LNCAP (cell line): ENCODE measurements at regions not wholly inside any gene's neighbourhood (a gene's known extent, or its start where the extent isn't known, plus 50 kb on each side); places are given as distances from the start of the nearest gene placed in this dataset.

Experiments used
- TF ChIP-seq, protein P1 (sequence below): fragments of 450-650 bp; IDR thresholded peaks from 2 replicates; pipeline ENCODE4 v1.5.1; 2017; ENCODE audit warnings: mild to moderate bottlenecking

DNA sequence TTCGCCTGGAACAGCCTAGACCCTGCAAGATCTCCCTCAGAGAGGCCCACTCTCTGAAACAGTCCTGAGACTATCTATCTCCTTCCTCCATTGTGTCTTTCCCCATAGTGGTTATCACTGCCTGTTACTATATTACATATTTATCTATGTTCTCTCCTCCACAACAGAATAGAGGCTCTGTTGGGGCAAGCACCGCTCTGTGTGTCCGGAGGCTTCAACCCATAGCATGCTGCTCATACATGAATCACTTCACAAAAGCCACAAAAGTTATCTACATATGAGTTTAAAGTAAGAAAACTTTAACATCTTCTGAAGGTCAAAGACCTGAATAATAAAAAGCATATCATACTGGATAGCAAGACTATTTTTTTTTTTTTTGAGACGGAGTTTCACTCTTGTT lies 242.1 kb upstream of the HS6ST1 start:
- TF ChIP-seq, protein P1, sequence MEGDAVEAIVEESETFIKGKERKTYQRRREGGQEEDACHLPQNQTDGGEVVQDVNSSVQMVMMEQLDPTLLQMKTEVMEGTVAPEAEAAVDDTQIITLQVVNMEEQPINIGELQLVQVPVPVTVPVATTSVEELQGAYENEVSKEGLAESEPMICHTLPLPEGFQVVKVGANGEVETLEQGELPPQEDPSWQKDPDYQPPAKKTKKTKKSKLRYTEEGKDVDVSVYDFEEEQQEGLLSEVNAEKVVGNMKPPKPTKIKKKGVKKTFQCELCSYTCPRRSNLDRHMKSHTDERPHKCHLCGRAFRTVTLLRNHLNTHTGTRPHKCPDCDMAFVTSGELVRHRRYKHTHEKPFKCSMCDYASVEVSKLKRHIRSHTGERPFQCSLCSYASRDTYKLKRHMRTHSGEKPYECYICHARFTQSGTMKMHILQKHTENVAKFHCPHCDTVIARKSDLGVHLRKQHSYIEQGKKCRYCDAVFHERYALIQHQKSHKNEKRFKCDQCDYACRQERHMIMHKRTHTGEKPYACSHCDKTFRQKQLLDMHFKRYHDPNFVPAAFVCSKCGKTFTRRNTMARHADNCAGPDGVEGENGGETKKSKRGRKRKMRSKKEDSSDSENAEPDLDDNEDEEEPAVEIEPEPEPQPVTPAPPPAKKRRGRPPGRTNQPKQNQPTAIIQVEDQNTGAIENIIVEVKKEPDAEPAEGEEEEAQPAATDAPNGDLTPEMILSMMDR: no peak

DNA sequence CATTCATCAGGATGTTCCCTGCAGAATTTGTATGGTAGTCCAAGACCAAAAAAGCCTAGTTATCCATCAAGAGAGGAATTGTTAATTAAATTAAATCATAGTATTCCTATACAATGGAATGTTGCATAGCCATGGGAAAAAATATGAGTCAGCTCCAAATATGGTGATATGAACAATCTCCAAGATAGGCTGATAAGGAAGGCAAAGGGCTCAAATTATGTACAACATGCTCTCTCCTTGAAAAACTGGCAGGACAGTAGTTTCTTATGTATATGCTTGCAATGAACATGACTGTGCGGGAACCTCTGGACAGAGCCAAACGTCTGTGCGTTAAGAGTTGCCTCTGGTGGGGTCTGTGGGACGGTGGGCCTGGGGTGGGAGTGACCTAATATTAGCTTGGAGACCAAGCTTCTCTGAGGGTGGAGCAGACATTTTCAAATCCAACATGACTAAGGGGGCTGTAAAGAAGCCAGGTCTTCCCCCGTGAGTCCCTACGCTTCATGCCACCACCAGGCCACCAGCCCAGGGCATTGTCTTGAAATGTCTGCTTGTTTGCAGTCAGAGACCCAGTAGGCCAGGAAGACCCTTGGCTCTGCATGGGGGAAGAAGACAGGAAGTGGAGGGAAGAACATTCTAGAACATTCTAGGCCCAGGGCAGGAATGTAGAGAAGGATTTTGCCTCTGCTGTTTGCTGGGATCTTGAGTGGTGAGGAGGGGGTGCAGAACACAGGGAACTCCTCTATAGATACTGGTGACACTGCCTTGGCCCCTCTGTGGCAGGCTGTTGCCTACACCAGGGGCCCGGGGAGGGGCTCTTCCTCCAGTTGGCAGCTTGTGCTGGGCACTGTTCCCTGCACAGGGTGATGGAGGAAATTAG lies 244.0 kb upstream of the HS6ST1 start:
- TF ChIP-seq, protein P1: no peak

DNA sequence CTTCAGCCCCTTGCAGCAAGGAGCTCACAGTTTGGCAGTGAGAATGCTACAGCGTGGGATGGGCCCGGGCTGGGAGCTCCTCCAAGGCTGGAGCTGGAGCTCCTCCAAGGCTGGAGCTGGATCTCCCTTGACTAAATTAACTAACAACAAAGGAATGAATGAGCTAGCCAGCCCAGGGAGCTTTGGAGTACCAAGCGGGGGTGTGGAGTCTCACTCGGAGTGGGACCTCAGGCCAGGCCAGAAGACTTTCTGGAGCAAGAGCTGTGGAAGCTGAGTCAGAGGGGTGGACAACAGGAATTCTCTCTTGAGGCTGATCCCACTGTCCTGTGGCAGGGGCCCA lies 244.7 kb upstream of the HS6ST1 start:
- TF ChIP-seq, protein P1: no peak

DNA sequence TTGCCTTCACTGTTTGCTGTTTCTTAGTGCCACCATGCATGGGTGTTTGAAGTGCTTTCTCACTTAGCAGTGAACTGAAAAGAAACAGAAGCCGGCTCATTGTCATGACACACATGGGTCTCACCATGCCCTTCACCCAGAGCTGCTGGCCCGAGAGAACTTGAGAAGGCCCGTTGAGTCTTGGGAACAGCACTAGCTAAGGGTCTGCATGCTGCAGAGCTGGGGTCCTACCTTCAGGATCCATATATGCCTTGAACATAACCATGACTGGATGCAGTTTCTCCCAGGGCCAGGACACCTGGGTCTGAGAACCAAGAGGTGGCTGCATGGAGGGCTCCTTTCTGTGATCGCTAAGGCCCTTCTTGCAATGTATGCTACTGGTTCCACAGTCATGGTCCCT lies 245.5 kb upstream of the HS6ST1 start:
- TF ChIP-seq, protein P1: no peak

DNA sequence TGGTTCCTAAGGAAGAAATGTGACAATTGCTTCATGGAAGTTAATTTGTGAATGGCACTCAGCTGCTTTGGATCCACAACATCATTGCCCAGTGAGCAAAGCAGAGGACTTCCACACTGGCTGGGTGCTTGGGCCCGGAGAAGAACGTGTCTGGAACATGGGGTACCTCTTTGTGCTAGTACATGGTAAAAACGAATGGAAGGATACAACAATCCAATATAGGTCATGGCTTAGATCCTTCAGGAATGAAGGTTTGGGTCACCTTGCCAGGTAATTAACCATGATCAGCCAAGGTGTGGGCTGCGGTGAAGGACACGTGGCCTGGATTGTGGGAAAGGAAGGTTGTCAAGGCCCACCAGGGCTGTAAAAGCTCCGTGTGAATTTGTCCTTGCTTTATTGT lies 245.9 kb upstream of the HS6ST1 start:
- TF ChIP-seq, protein P1: no peak

DNA sequence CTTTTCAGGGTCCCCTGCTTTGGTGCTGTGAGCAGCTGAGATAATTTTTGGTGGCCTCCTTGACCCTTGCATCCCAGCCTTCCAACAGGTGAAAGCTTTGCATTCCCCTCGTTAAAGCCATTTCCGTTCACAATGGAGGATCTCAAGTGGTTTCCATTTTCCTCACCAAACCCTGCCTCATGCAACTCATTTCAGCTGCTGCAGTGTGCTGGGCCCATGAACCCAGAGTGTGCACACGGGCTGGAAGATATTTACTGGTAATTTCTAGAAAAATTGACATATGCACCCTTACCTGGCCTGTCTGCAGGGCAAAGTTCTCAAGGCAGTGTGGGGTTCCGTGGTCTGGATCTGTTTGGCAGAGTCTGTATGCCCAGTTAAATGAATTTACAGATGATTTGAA lies 246.8 kb upstream of the HS6ST1 start:
- TF ChIP-seq, protein P1: no peak

DNA sequence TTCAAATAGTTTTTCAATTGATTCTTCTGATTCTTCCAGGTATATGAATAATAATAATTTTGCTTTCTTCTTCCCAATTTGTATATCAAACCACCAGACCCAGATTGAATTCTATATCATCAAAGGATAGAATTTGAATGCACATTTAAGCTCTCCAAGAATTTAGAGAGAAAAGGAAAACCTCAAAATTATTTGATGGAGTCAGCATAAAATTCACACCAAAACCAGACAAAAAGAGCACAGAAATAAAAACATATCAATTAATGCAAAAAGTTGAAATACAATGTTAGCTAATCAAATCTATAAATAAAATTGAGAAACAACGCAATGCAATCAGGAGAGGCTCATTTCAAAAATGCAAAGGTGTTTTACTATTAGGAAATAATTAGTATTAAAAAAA lies 248.0 kb upstream of the HS6ST1 start:
- TF ChIP-seq, protein P1: no peak

DNA sequence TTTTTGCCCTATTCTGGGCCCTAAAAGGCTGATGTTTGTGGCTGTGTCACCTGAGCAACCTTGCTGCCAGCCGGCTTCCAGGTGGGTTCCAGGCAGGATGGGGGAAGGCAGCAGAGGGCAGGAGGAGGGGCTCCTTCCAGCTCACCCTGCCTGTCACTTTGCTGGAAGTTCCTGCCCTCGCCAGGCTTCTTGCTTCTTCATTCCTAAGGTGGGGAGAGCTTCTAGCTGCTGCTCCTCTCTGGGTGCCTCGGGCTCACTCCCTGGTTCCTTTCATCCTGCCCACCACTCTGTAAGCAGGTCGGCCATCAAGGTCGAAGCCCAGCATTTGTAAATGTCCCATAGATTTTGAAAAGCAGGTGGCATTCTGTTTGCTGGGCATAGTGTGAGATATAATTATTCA lies 249.4 kb upstream of the HS6ST1 start:
- TF ChIP-seq, protein P1: no peak
